ENCODE measurements at regions not wholly inside any gene's neighbourhood (a gene's known extent, or its start where the extent isn't known, plus 50 kb on each side); places are given as distances from the start of the nearest gene placed in this dataset.

DNA sequence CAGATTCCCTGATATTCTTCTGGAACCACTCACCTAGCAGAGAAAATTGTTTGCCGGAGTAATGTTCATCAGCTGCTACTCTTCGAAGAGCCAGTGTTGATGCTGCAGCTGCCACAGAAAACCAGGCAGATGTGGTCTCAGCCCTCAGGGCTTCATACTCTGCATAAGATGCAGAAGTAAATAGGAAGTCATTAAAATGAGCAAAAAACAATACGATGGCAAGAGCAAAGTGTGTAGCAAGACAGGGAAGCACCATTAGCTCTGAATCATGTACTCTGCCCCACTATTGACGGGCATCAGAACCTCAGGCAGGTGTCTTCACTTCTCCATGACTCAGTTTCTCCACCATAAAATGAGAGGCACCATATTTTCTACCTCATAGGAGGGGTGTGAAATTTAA is 991.6 kb upstream of the TMEM132C start:
- Histone ChIP-seq H3K79me2 (ENCODE audit: control insufficient read depth, insufficient read depth, low read length) (no peaks in the 10 kb centered on the region), H3K9me3 (replicated peaks; ENCODE audit: control insufficient read depth, insufficient read depth, low read length) (peaks cover 5% of the 10 kb centered on the region), H3K36me3 (ENCODE audit: control insufficient read depth in 2 of 2, extremely low read depth in 1 of 2, insufficient read depth in 2 of 2, low read length in 2 of 2) (no peaks in the 10 kb centered on the region), H3K4me3 (replicated peaks in 1 of 3; ENCODE audit: insufficient read depth in 1 of 3, low read depth in 1 of 3, low read length in 3 of 3) (no peak overlapping the region), H3K4me2 (ENCODE audit: insufficient read depth, low read length) (no peak overlapping the region), H2AFZ (ENCODE audit: low read depth, low read length) (no peak overlapping the region), H3K27me3 (ENCODE audit: control insufficient read depth in 2 of 2, insufficient read depth in 2 of 2, low read length in 2 of 2) (no peaks in the 10 kb centered on the region), H3K9ac (replicated peaks; ENCODE audit: extremely low read depth, insufficient read depth, low read length) (no peak overlapping the region), H4K20me1 (replicated peaks; ENCODE audit: control insufficient read depth, extremely low read depth, insufficient read depth, low read length) (no peaks in the 10 kb centered on the region), H3K9me1 (replicated peaks; ENCODE audit: control insufficient read depth, extremely low read depth, insufficient read depth, low read length) (no peaks in the 10 kb centered on the region), H3K4me1 (ENCODE audit: control insufficient read depth, extremely low read depth, insufficient read depth, low read length) (no peaks in the 10 kb centered on the region), H3K27ac (ENCODE audit: insufficient read depth, low read depth, low read length) (no peak overlapping the region)
- dilution Hi-C loops (cut with MboI; ENCODE audit: extremely low pct_ligation_motif_present, low sequenced_read_pairs) (no loop called here), intact Hi-C loops (cut with micrococcal nuclease) (no loop called here)
- no peak for TF ChIP-seq JUN (IDR thresholded peaks at IDR 0.05; ENCODE audit: borderline replicate concordance, insufficient read depth, insufficient read length, low read depth)
- TF ChIP-seq, protein P1, sequence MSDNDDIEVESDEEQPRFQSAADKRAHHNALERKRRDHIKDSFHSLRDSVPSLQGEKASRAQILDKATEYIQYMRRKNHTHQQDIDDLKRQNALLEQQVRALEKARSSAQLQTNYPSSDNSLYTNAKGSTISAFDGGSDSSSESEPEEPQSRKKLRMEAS (IDR thresholded peaks at IDR 0.05; ENCODE audit: insufficient read depth, insufficient read length): no peak
- TF ChIP-seq FOS (IDR thresholded peaks at IDR 0.05; ENCODE audit: borderline replicate concordance, insufficient read depth, low read length): no peak
- no peak for TF ChIP-seq EZH2 (IDR thresholded peaks at IDR 0.05; ENCODE audit: borderline replicate concordance, low read depth, low read length, severe bottlenecking)
- no peak for TF ChIP-seq MYC (IDR thresholded peaks at IDR 0.05; ENCODE audit: low read depth, low read length)
- TF ChIP-seq, protein P2, sequence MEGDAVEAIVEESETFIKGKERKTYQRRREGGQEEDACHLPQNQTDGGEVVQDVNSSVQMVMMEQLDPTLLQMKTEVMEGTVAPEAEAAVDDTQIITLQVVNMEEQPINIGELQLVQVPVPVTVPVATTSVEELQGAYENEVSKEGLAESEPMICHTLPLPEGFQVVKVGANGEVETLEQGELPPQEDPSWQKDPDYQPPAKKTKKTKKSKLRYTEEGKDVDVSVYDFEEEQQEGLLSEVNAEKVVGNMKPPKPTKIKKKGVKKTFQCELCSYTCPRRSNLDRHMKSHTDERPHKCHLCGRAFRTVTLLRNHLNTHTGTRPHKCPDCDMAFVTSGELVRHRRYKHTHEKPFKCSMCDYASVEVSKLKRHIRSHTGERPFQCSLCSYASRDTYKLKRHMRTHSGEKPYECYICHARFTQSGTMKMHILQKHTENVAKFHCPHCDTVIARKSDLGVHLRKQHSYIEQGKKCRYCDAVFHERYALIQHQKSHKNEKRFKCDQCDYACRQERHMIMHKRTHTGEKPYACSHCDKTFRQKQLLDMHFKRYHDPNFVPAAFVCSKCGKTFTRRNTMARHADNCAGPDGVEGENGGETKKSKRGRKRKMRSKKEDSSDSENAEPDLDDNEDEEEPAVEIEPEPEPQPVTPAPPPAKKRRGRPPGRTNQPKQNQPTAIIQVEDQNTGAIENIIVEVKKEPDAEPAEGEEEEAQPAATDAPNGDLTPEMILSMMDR (IDR thresholded peaks at IDR 0.05; ENCODE audit: extremely low read depth in 1 of 2, insufficient read depth in 1 of 2, low read depth in 1 of 2, low read length in 2 of 2): no peak
- TF ChIP-seq GATA2 (IDR thresholded peaks at IDR 0.05; ENCODE audit: insufficient read depth, insufficient read length, low read depth, low read length): no peak
- no peak for TF ChIP-seq POLR2AphosphoS5 (IDR thresholded peaks at IDR 0.05; ENCODE audit: insufficient read depth, low read depth, low read length)
- TF ChIP-seq POLR2A (IDR thresholded peaks at IDR 0.05; ENCODE audit: low read depth, low read length): no peak
- FAIRE-seq: no peak
- POLR2A ChIA-PET: no interaction called here
- BruUV-seq (replicated peaks): no TSS peak
- CTCF ChIA-PET: no interaction called here
- DNase-seq (ENCODE audit: low read depth, low spot score): no peak

Measured in endothelial cell of umbilical vein (primary cell).